GM12878 (cell line): ENCODE measurements at regions not wholly inside any gene's neighbourhood (a gene's known extent, or its start where the extent isn't known, plus 50 kb on each side); places are given as distances from the start of the nearest gene placed in this dataset.
"Not testable (repeated sequence)": the region's sequence is repeated elsewhere in the genome, so short reads cannot be mapped to it uniquely, and the experiment has no call there.

ENCODE experiments used
- CTCF ChIP-seq, 3 experiments: IDR thresholded peaks in 2 of 3; conservative IDR thresholded peaks in 1 of 3; 2 replicates each; pipeline ENCODE4 v1.5.1; 2011; ENCODE audit warnings: low read depth in 3 of 3, low read length in 3 of 3, mild to moderate bottlenecking in 3 of 3, control low read depth in 2 of 3, moderate library complexity in 2 of 3, inconsistent platforms in 1 of 3, mixed read lengths in 1 of 3; ENCODE audit not compliant: control insufficient read depth in 2 of 3, insufficient read depth in 1 of 3; ENCODE audit errors: extremely low read depth in 1 of 3
- EGR1 ChIP-seq, 2 experiments: IDR thresholded peaks; 1 replicate in 1 of 2; 2 replicates in 1 of 2; pipeline ENCODE4 v1.6.1; 2011 to 2012; ENCODE audit warnings: low read depth in 2 of 2, low read length in 2 of 2, borderline replicate concordance in 1 of 2, mild to moderate bottlenecking in 1 of 2, moderate library complexity in 1 of 2
- KAT2A ChIP-seq: conservative IDR thresholded peaks from 2 replicates; pipeline ENCODE4 v1.6.1; 2011; ENCODE audit warnings: low read depth, low read length; ENCODE audit not compliant: control insufficient read depth
- KDM1A ChIP-seq: fragments of 200-600 bp; sonication (generic); IDR thresholded peaks from 2 replicates; pipeline ENCODE4 v1.6.1; 2016; ENCODE audit warnings: borderline replicate concordance
- NFIC ChIP-seq: IDR thresholded peaks from 2 replicates; pipeline ENCODE4 v1.6.1; 2012; ENCODE audit warnings: low read depth, mild to moderate bottlenecking, inconsistent platforms, low read length, moderate library complexity
- POLR2A ChIP-seq: IDR thresholded peaks from 2 replicates; pipeline ENCODE4 v1.6.1; 2011; ENCODE audit warnings: low read depth, mild to moderate bottlenecking, low read length
- RFX5 ChIP-seq: IDR thresholded peaks from 2 replicates; pipeline ENCODE4 v1.6.1; 2011; ENCODE audit warnings: low read depth, low read length, improper control_type of control experiment
- ZNF24 ChIP-seq: fragments of 450-650 bp; IDR thresholded peaks from 2 replicates; pipeline ENCODE4 v1.6.1; 2017; ENCODE audit warnings: antibody characterized with exemption, mild to moderate bottlenecking

- TF ChIP-seq NFIC; KAT2A; ZNF24; CTCF (IDR thresholded peaks at IDR 0.05 in 2 of 3, conservative IDR thresholded peaks at IDR 0.05 in 1 of 3; ENCODE audit: control insufficient read depth in 2 of 3, extremely low read depth in 1 of 3, insufficient read depth in 1 of 3, low read depth in 3 of 3, low read length in 3 of 3); POLR2A; RFX5; KDM1A; EGR1 (IDR thresholded peaks at IDR 0.05; ENCODE audit: borderline replicate concordance in 1 of 2, low read depth in 2 of 2, low read length in 2 of 2): not testable (repeated sequence)
Measured at GRCh38 chr2:111425789-111426201, 305.1 kb downstream of the BCL2L11 start.
